Astrocyte (in vitro differentiated cells and primary cell): ENCODE measurements at regions not wholly inside any gene's neighbourhood (a gene's known extent, or its start where the extent isn't known, plus 50 kb on each side); places are given as distances from the start of the nearest gene placed in this dataset.

Experiments used
- CTCF ChIP-seq: IDR thresholded peaks from 2 replicates; pipeline ENCODE4 v1.5.1; 2011; ENCODE audit warnings: low read depth, mild to moderate bottlenecking, inconsistent platforms, low read length, moderate library complexity; ENCODE audit not compliant: insufficient read depth
- EZH2 ChIP-seq: IDR thresholded peaks from 2 replicates; pipeline ENCODE4 v1.6.1; 2012; ENCODE audit warnings: mild to moderate bottlenecking, low read length, inconsistent platforms; ENCODE audit not compliant: insufficient read depth

DNA sequence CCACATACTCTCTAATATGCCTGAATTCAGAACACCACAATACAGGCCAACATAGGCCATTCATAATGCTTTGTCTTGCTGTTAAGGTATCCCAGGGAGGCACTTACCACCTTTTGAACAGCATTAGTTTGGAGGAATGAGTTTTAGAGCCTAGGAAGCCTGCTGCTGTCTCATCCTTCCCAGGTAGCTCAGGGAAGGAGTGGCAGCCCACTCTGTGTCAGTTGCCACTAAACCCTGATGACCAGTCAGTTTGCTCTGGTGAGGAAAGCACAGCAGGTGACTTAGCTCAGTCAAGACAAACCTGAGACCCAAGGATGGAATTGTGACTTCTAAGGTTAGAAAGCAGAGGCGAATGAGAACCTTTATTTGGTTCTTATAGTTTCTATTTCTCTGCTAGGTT is 337.4 kb upstream of the ATP10B start:
- TF ChIP-seq CTCF (no peak), EZH2 (no peak)
